ENCODE measurements at regions not wholly inside any gene's neighbourhood (a gene's known extent, or its start where the extent isn't known, plus 50 kb on each side); places are given as distances from the start of the nearest gene placed in this dataset.

- no peak for TF ChIP-seq CTCF (optimal IDR thresholded peaks at IDR 0.05 in 1 of 3, IDR thresholded peaks at IDR 0.05 in 1 of 3, conservative IDR thresholded peaks at IDR 0.05 in 1 of 3; ENCODE audit: extremely low read depth in 1 of 3, insufficient read depth in 2 of 3, low read length in 3 of 3)
- no peak for TF ChIP-seq EZH2 (IDR thresholded peaks at IDR 0.05; ENCODE audit: low read length)
Observed at GRCh38 chr2:49845671-49846070, 691.4 kb upstream of the FSHR start.
